Left renal pelvis (tissue), 4 donors: ENCODE measurements at regions not wholly inside any gene's neighbourhood (a gene's known extent, or its start where the extent isn't known, plus 50 kb on each side); places are given as distances from the start of the nearest gene placed in this dataset.

Source experiments
- DNase-seq, 4 donors: peaks; one replicate each; pipeline ENCODE4 v3.0.0-alpha.2; 2013; ENCODE audit warnings: low read depth in 4 of 4, low spot score in 3 of 4

- DNase-seq, result no peak
Observed at GRCh38 chr4:66647476-66647875, 897.8 kb downstream of the CENPC start.

- no peak for DNase-seq
Observed at GRCh38 chr4:66640233-66640990, 904.9 kb downstream of the CENPC start.

GRCh38 chr4:66639361-66639760, 905.9 kb downstream of the CENPC start:
- DNase-seq, result no peak

GRCh38 chr4:66636349-66636748, 909.0 kb downstream of the CENPC start:
- DNase-seq, result no peak

- no peak for DNase-seq
Observed at GRCh38 chr4:66633477-66633876, 911.8 kb downstream of the CENPC start.

- DNase-seq, result no peak
Observed at GRCh38 chr4:66629927-66630326, 915.4 kb downstream of the CENPC start.

GRCh38 chr4:66628146-66628545, 917.2 kb downstream of the CENPC start:
- no peak for DNase-seq

- no peak for DNase-seq
Observed at GRCh38 chr4:66625480-66625879, 919.8 kb downstream of the CENPC start.

GRCh38 chr4:66613591-66613990, 931.7 kb downstream of the CENPC start:
- no peak for DNase-seq

- DNase-seq, result no peak
Observed at GRCh38 chr4:66609014-66609413, 936.3 kb downstream of the CENPC start.

GRCh38 chr4:66606908-66607307, 936.6 kb upstream of the EPHA5 start:
- DNase-seq, result no peak

- no peak for DNase-seq
Observed at GRCh38 chr4:66606215-66606614, 935.9 kb upstream of the EPHA5 start.

GRCh38 chr4:66604192-66604591, 933.9 kb upstream of the EPHA5 start:
- DNase-seq, result no peak

- no peak for DNase-seq
Observed at GRCh38 chr4:66602622-66603021, 932.3 kb upstream of the EPHA5 start.

- no peak for DNase-seq
Observed at GRCh38 chr4:66591968-66592367, 921.7 kb upstream of the EPHA5 start.

GRCh38 chr4:66590488-66591215, 920.4 kb upstream of the EPHA5 start:
- DNase-seq, result no peak

GRCh38 chr4:66589183-66589582, 918.9 kb upstream of the EPHA5 start:
- DNase-seq, result no peak

GRCh38 chr4:66585767-66586166, 915.5 kb upstream of the EPHA5 start:
- DNase-seq, result no peak

- peak in 1 of 4 donors; percentile 6 for DNase-seq
Observed at GRCh38 chr4:66577922-66578321, 907.6 kb upstream of the EPHA5 start.

- no peak for DNase-seq
Observed at GRCh38 chr4:66575008-66575696, 904.9 kb upstream of the EPHA5 start.

GRCh38 chr4:66574145-66574978, 904.1 kb upstream of the EPHA5 start:
- DNase-seq, result no peak
